Colonic mucosa (tissue), 4 donors: ENCODE measurements at regions not wholly inside any gene's neighbourhood (a gene's known extent, or its start where the extent isn't known, plus 50 kb on each side); places are given as distances from the start of the nearest gene placed in this dataset.
A peak's percentile ranks its signal among the peaks of the same experiment; 100 is the strongest.

ENCODE experiments used
- DNase-seq: peaks from one replicate; pipeline ENCODE4 v3.0.0-alpha.2; 2020
- H3K27ac ChIP-seq: fragments of 200-600 bp; one replicate; pipeline ENCODE4 v1.8.0; 2021
- H3K27me3 ChIP-seq: fragments of 200-600 bp; one replicate; pipeline ENCODE4 v1.8.0; 2021
- H3K36me3 ChIP-seq: fragments of 200-600 bp; one replicate; pipeline ENCODE4 v1.8.0; 2021
- H3K4me1 ChIP-seq: fragments of 200-600 bp; one replicate; pipeline ENCODE4 v1.8.0; 2021; ENCODE audit warnings: mild to moderate bottlenecking
- H3K4me3 ChIP-seq: fragments of 200-600 bp; one replicate; pipeline ENCODE4 v1.8.0; 2021
- H3K9ac ChIP-seq, 2 donors: one replicate each; pipeline ENCODE4 v1.7.0; 2013; ENCODE audit warnings: control low read depth in 2 of 2, low read depth in 2 of 2, low read length in 2 of 2
- H3K9me3 ChIP-seq: fragments of 200-600 bp; one replicate; pipeline ENCODE4 v1.8.0; 2021
- intact Hi-C: fragments of 100-400 bp; cut with DNase I; formaldehyde crosslinking; loops from one replicate; pipeline ENCODE4 v1.14.1; 2022
- TF ChIP-seq, protein P1 (sequence below): fragments of 200-600 bp; IDR thresholded peaks from one replicate; pipeline ENCODE4 v1.8.0; 2022; ENCODE audit warnings: antibody characterized with exemption, mild to moderate bottlenecking
- donor health status: healthy.
- donor health status: DM: no; HTN: no; CAD: no.
- donor health status: DM: no; HTN: no; CAD: no.

DNA sequence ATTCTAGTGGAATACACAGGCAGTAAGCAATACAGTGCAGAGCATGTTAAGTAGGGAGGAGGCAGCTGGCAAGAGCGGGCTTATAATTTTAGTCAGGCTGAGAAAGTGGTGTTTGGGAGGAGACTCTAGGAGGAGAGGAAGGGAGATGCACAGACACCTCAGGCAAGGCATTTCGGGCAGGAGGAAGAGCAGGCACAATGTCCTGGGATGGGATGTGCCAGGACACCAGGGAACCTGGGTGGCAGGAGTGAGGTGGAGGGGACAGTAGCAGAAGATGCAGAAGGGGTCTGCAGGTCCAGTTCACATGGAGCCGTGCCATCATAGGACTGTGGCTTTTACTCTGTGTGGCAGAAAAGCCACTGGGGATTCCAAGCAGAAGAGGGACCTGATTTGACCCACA is 143.7 kb upstream of the FSTL4 start:
- TF ChIP-seq, protein P1, sequence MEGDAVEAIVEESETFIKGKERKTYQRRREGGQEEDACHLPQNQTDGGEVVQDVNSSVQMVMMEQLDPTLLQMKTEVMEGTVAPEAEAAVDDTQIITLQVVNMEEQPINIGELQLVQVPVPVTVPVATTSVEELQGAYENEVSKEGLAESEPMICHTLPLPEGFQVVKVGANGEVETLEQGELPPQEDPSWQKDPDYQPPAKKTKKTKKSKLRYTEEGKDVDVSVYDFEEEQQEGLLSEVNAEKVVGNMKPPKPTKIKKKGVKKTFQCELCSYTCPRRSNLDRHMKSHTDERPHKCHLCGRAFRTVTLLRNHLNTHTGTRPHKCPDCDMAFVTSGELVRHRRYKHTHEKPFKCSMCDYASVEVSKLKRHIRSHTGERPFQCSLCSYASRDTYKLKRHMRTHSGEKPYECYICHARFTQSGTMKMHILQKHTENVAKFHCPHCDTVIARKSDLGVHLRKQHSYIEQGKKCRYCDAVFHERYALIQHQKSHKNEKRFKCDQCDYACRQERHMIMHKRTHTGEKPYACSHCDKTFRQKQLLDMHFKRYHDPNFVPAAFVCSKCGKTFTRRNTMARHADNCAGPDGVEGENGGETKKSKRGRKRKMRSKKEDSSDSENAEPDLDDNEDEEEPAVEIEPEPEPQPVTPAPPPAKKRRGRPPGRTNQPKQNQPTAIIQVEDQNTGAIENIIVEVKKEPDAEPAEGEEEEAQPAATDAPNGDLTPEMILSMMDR, result no peak
- Histone ChIP-seq H3K4me1 (no peaks in the 10 kb centered on the region), H3K9me3 (no peaks in the 10 kb centered on the region), H3K27me3 (no peaks in the 10 kb centered on the region), H3K4me3 (no peak overlapping the region), H3K9ac (no peak overlapping the region), H3K36me3 (no peaks in the 10 kb centered on the region), H3K27ac (no peak overlapping the region)
- DNase-seq, result no peak
- intact Hi-C loops, result no loop called here

DNA sequence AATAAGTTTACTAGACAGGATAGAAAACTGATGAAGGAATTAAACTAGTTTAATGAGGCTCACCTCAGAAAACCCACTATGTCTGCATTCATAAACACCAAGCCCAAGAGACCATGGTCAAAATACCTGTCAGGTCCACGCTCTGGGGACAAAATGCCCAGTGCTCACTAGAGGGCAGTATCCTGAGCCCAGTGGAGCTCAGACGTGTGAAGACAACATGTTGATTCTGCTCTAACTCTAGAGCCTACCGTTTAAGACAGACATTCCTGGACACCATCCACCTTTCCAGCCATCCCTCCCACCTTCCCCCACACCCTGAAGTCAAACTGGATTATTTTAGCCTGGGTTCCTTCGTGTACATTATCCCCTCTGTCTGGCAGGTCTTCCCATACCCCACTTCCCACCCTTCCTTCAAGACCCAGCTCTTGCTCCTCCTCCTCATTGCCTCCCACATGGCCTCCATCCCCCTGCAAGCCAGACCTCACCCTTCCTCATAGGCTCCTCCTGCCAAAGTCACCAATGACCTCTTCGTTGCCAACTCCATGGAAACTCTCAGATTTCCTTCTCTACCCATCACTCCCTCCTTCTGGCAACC is 142.3 kb upstream of the FSTL4 start:
- Histone ChIP-seq H3K9ac (no peak overlapping the region), H3K27ac (no peak overlapping the region), H3K9me3 (no peaks in the 10 kb centered on the region), H3K4me1 (no peaks in the 10 kb centered on the region), H3K4me3 (no peak overlapping the region), H3K36me3 (no peaks in the 10 kb centered on the region), H3K27me3 (no peaks in the 10 kb centered on the region)
- TF ChIP-seq, protein P1, result peak; percentile 62
- no peak for DNase-seq
- intact Hi-C loops, result no loop called here

DNA sequence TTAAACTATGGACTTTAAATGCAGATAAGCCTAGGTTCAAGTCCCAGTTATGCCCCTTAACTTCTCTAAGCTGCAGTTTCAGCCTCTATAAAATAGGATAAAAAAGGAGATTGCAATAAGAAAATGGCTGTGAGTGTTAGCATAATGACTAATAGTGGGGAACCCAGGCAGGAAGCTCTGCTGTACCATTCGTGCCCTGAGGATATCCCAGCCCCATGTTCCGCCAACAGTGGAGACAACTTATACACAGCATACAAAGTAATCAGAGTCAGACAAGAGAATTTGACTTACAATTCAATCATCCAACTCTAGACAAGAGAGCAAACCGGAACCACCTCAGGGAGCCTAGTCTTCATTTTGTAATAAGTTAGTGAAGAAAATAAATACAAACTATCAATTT is 141.5 kb upstream of the FSTL4 start:
- no peak overlapping the region for H3K27ac ChIP-seq
- intact Hi-C loops, result no loop called here
- H3K27me3 ChIP-seq, result no peaks in the 10 kb centered on the region
- no peak overlapping the region for H3K9ac ChIP-seq
- TF ChIP-seq, protein P1, result no peak
- H3K4me3 ChIP-seq, result no peak overlapping the region
- no peaks in the 10 kb centered on the region for H3K36me3 ChIP-seq
- H3K9me3 ChIP-seq, result no peaks in the 10 kb centered on the region
- no peaks in the 10 kb centered on the region for H3K4me1 ChIP-seq
- no peak for DNase-seq

DNA sequence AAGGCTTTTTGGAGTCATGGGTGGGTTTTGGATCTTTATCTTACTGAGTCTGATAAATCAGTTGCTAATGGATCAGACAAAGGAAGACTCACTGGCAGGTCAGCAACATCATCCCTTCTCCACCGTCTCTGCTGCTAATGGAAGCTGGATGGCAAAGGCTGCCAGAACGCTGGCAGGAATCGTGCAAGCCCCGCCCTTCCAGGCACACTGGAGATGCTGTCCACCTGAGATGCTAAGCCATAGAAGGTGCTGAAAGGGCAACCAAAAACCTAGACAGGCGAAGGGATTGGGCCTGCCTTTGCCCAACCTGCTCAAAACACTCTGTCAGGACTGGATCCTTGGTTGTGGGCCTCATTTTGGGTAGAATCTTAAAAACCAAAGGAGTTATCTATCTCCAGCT is 139.5 kb upstream of the FSTL4 start:
- Histone ChIP-seq H3K4me1 (no peaks in the 10 kb centered on the region), H3K27me3 (no peaks in the 10 kb centered on the region), H3K27ac (no peak overlapping the region), H3K4me3 (no peak overlapping the region), H3K36me3 (no peaks in the 10 kb centered on the region), H3K9ac (no peak overlapping the region), H3K9me3 (no peaks in the 10 kb centered on the region)
- DNase-seq, result no peak
- TF ChIP-seq, protein P1, result no peak
- intact Hi-C loops, result no loop called here

DNA sequence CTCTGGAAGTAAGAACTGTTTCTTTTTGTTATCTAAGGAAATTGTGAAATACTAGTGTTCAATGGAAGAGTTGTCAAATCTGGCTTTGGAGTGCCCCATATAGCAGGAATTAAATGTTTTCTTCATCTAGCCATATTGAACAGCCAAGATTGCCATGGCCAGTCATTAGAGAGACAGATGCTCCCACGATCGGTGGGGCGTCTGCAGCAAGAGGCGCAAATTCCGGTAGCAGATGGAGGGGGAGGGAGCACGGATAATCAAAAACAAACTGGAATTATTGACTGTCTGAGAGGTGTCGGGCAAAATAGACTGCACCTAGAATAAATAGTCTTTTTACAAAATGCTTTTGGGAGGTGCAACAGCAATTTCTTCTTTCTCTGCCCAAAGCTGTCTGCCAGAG is 139.1 kb upstream of the FSTL4 start:
- Histone ChIP-seq H3K27me3 (no peaks in the 10 kb centered on the region), H3K36me3 (no peaks in the 10 kb centered on the region), H3K27ac (no peak overlapping the region), H3K9ac (no peak overlapping the region), H3K4me3 (no peak overlapping the region), H3K9me3 (no peaks in the 10 kb centered on the region), H3K4me1 (no peaks in the 10 kb centered on the region)
- TF ChIP-seq, protein P1, result no peak
- intact Hi-C loops, result no loop called here
- no peak for DNase-seq
